GM23338 (cell line): ENCODE measurements at regions not wholly inside any gene's neighbourhood (a gene's known extent, or its start where the extent isn't known, plus 50 kb on each side); places are given as distances from the start of the nearest gene placed in this dataset.
A peak's percentile ranks its signal among the peaks of the same experiment; 100 is the strongest.

ENCODE experiments used
- ATAC-seq: fragments of 200-7000 bp; cut with Tn5 transposase; 3 replicates; pipeline ENCODE4 v1.9.1; 2020
- DNase-seq: peaks from one replicate; pipeline ENCODE4 v3.0.0-alpha.2; 2015; ENCODE audit warnings: low spot score
- H2AFZ ChIP-seq: fragments of 200-600 bp; sonication (generic); 2 replicates; pipeline ENCODE4 v1.8.0; 2016; ENCODE audit warnings: antibody characterized with exemption, mild to moderate bottlenecking, moderate library complexity
- H3F3A ChIP-seq: fragments of 200-600 bp; sonication (generic); replicated peaks from 2 replicates; pipeline ENCODE4 v1.8.0; 2017; ENCODE audit warnings: antibody characterized with exemption, mixed run types, low read depth
- H3K27ac ChIP-seq: fragments of 200-600 bp; sonication (generic); 2 replicates; pipeline ENCODE4 v1.6.1; 2016; ENCODE audit warnings: low read depth
- H3K27me3 ChIP-seq: fragments of 200-600 bp; sonication (generic); 2 replicates; pipeline ENCODE4 v1.8.0; 2016; ENCODE audit warnings: mild to moderate bottlenecking, mixed run types, moderate library complexity; ENCODE audit not compliant: insufficient read depth
- H3K36me3 ChIP-seq: fragments of 200-600 bp; sonication (generic); 2 replicates; pipeline ENCODE4 v1.8.0; 2016; ENCODE audit warnings: mild to moderate bottlenecking; ENCODE audit not compliant: insufficient read depth
- H3K4me1 ChIP-seq: fragments of 200-600 bp; sonication (generic); 2 replicates; pipeline ENCODE4 v1.8.0; 2016; ENCODE audit warnings: mild to moderate bottlenecking, moderate library complexity; ENCODE audit not compliant: insufficient read depth
- H3K4me2 ChIP-seq: fragments of 200-600 bp; sonication (generic); 2 replicates; pipeline ENCODE4 v1.7.1; 2017; ENCODE audit warnings: mixed run types
- H3K4me3 ChIP-seq: fragments of 200-600 bp; sonication (generic); 2 replicates; pipeline ENCODE4 v1.6.1; 2016; ENCODE audit warnings: mixed run types
- H3K79me2 ChIP-seq: fragments of 200-600 bp; sonication (generic); replicated peaks from 2 replicates; pipeline ENCODE4 v1.8.0; 2017; ENCODE audit warnings: mild to moderate bottlenecking; ENCODE audit not compliant: insufficient read depth
- H3K9me2 ChIP-seq: fragments of 200-600 bp; sonication (generic); 2 replicates; pipeline ENCODE4 v1.8.0; 2017; ENCODE audit not compliant: insufficient read depth
- H4K20me1 ChIP-seq: fragments of 200-600 bp; sonication (generic); replicated peaks from 2 replicates; pipeline ENCODE4 v1.8.0; 2017; ENCODE audit warnings: mild to moderate bottlenecking; ENCODE audit not compliant: insufficient read depth
- H3K27ac Mint-ChIP-seq: 2 replicates; pipeline ENCODE4 v1.8.0; 2020; ENCODE audit warnings: inconsistent platforms, mild to moderate bottlenecking, moderate library complexity, mixed read lengths
- H3K27me3 Mint-ChIP-seq: 3 replicates; pipeline ENCODE4 v1.8.0; 2022; ENCODE audit warnings: low read depth, mild to moderate bottlenecking, moderate library complexity, mixed read lengths, inconsistent platforms; ENCODE audit not compliant: insufficient read depth, poor library complexity
- H3K36me3 Mint-ChIP-seq: 3 replicates; pipeline ENCODE4 v1.8.0; 2021; ENCODE audit warnings: low read depth, mild to moderate bottlenecking, inconsistent platforms, moderate library complexity, mixed read lengths
- H3K4me1 Mint-ChIP-seq: 3 replicates; pipeline ENCODE4 v1.8.0; 2020; ENCODE audit warnings: mild to moderate bottlenecking, inconsistent platforms, mixed read lengths
- H3K4me3 Mint-ChIP-seq: 3 replicates; pipeline ENCODE4 v1.8.0; 2021; ENCODE audit warnings: moderate library complexity, mild to moderate bottlenecking, inconsistent platforms, mixed read lengths
- H3K9me3 Mint-ChIP-seq: 3 replicates; pipeline ENCODE4 v1.8.0; 2020; ENCODE audit warnings: moderate library complexity, mild to moderate bottlenecking, inconsistent platforms, mixed read lengths
- CREB1 ChIP-seq: fragments of 250-450 bp; sonication (Bioruptor Pico); IDR thresholded peaks from 2 replicates; pipeline ENCODE4 v1.5.0; 2020; ENCODE audit warnings: low read depth, mild to moderate bottlenecking, moderate library complexity
- CTCF ChIP-seq, 2 experiments: fragments of 200-600 bp in 1 of 2; sonication (generic) in 1 of 2; conservative IDR thresholded peaks; 2 replicates each; pipeline versions ENCODE4 v1.5.1 to v1.6.1; 2016 to 2017; ENCODE audit warnings: antibody characterized with exemption in 2 of 2, low read depth in 2 of 2, mild to moderate bottlenecking in 2 of 2, moderate library complexity in 1 of 2
- ETS1 ChIP-seq: IDR thresholded peaks from 2 replicates; pipeline ENCODE4 v1.6.1; 2016; ENCODE audit warnings: antibody characterized with exemption
- EZH2 ChIP-seq: fragments of 200-600 bp; sonication (generic); IDR thresholded peaks from one replicate; pipeline ENCODE4 v1.8.0; 2017; ENCODE audit warnings: antibody characterized with exemption, mild to moderate bottlenecking, low read depth; ENCODE audit not compliant: unreplicated experiment
- EZH2phosphoT487 ChIP-seq: fragments of 200-600 bp; sonication (generic); IDR thresholded peaks from one replicate; pipeline ENCODE4 v1.8.1; 2018; ENCODE audit warnings: antibody characterized with exemption; ENCODE audit not compliant: unreplicated experiment
- JUNB ChIP-seq: IDR thresholded peaks from one replicate; pipeline ENCODE4 v1.6.1; 2016; ENCODE audit warnings: antibody characterized with exemption; ENCODE audit not compliant: unreplicated experiment
- NANOG ChIP-seq: IDR thresholded peaks from 2 replicates; pipeline ENCODE4 v1.6.1; 2016; ENCODE audit warnings: antibody characterized with exemption, borderline replicate concordance
- POLR2AphosphoS5 ChIP-seq: IDR thresholded peaks from 2 replicates; pipeline ENCODE4 v1.6.1; 2016; ENCODE audit warnings: antibody characterized with exemption, low read depth
- REST ChIP-seq: IDR thresholded peaks from one replicate; pipeline ENCODE4 v1.6.1; 2018; ENCODE audit warnings: antibody characterized with exemption; ENCODE audit not compliant: unreplicated experiment
- STAT1 ChIP-seq: IDR thresholded peaks from one replicate; pipeline ENCODE4 v1.6.1; 2016; ENCODE audit warnings: antibody characterized with exemption; ENCODE audit not compliant: unreplicated experiment
- ZNF114 ChIP-seq: fragments of 250-450 bp; sonication (Bioruptor Pico); IDR thresholded peaks from 2 replicates; pipeline ENCODE4 v1.5.0; 2020; ENCODE audit warnings: mild to moderate bottlenecking, moderate library complexity
- ZNF331 ChIP-seq: fragments of 250-450 bp; sonication (Bioruptor Pico); IDR thresholded peaks from 2 replicates; pipeline ENCODE4 v1.5.0; 2020; ENCODE audit warnings: low read depth, mild to moderate bottlenecking, moderate library complexity
- TF ChIP-seq, protein P1 (sequence below): fragments of 250-450 bp; sonication (Bioruptor Pico); IDR thresholded peaks from 2 replicates; pipeline ENCODE4 v1.5.0; 2020; ENCODE audit warnings: mild to moderate bottlenecking, moderate library complexity

DNA sequence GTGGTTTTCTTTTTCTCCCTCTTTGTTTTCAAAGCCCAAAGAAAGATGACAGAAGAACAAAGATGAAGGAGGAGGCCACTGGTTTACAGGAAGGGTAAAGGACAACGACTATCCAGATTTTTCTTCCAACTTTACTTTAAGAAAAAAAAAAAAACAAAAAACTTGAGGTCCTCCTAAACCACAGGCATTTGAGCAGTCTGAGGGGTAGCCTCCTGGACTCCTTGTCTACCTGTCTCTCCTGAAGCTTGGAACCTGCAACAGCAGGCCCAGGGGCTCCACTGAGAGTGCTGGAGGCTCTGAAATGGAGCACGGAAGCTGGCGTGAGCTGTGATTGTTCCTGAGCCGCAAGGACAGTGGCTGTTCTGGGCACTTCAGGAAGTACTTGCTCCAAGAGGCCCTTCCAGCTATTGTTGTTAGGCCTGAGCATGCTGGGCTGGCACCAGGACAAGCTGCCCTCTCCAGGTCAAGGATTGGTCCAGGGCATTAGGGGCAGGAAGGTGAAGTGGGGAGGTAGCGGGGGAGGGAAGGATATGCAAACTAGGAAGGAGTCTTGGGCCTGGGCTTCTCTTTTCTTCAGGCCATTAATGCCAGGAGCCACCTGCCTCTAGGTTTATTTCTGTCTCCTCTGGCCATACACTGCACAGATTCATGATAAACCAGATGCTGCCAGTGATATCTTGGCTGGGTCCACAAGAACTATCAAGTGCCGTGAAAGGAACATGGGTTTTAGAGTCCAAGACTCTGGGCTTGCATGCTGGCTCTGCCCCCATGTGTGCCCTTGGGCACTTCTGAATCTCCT, 147.3 kb downstream of the CCDC34 start:
- Histone ChIP-seq H3K27me3 (no peaks in the 10 kb centered on the region), H2AFZ (no peak overlapping the region), H3F3A (no peaks in the 10 kb centered on the region), H3K79me2 (no peaks in the 10 kb centered on the region), H3K9me2 (no peaks in the 10 kb centered on the region), H3K36me3 (no peaks in the 10 kb centered on the region), H3K4me2 (0 out of 2 replicates have a peak overlapping the region, but pooled peaks have one; percentile 14), H3K4me1 (peaks cover 26% of the 10 kb centered on the region), H3K27ac (no peak overlapping the region), H3K4me3 (no peak overlapping the region), H4K20me1 (no peaks in the 10 kb centered on the region)
- Mint-ChIP-seq H3K27me3 (peaks cover 8% of the 10 kb centered on the region), H3K36me3 (peaks cover 11% of the 10 kb centered on the region; the same call in 2 of the 3 replicates), H3K9me3 (peaks cover 4% of the 10 kb centered on the region; the same call in 1 of the 3 replicates), H3K4me1 (peaks cover 32% of the 10 kb centered on the region), H3K27ac (no peak overlapping the region), H3K4me3 (no peak overlapping the region)
- ATAC-seq (peak; percentile 45; the same call in 2 of the 3 replicates), DNase-seq (no peak)
- TF ChIP-seq NANOG = no peak
- no peak for TF ChIP-seq ZNF331 (CRISPR knock-in tag)
- no peak for TF ChIP-seq REST
- TF ChIP-seq JUNB = no peak
- no peak for TF ChIP-seq CREB1 (CRISPR knock-in tag)
- no peak for TF ChIP-seq EZH2phosphoT487
- no peak for TF ChIP-seq CTCF (conservative IDR thresholded peaks at IDR 0.05; ENCODE audit: low read depth in 2 of 2)
- no peak for TF ChIP-seq STAT1
- TF ChIP-seq, protein P1, sequence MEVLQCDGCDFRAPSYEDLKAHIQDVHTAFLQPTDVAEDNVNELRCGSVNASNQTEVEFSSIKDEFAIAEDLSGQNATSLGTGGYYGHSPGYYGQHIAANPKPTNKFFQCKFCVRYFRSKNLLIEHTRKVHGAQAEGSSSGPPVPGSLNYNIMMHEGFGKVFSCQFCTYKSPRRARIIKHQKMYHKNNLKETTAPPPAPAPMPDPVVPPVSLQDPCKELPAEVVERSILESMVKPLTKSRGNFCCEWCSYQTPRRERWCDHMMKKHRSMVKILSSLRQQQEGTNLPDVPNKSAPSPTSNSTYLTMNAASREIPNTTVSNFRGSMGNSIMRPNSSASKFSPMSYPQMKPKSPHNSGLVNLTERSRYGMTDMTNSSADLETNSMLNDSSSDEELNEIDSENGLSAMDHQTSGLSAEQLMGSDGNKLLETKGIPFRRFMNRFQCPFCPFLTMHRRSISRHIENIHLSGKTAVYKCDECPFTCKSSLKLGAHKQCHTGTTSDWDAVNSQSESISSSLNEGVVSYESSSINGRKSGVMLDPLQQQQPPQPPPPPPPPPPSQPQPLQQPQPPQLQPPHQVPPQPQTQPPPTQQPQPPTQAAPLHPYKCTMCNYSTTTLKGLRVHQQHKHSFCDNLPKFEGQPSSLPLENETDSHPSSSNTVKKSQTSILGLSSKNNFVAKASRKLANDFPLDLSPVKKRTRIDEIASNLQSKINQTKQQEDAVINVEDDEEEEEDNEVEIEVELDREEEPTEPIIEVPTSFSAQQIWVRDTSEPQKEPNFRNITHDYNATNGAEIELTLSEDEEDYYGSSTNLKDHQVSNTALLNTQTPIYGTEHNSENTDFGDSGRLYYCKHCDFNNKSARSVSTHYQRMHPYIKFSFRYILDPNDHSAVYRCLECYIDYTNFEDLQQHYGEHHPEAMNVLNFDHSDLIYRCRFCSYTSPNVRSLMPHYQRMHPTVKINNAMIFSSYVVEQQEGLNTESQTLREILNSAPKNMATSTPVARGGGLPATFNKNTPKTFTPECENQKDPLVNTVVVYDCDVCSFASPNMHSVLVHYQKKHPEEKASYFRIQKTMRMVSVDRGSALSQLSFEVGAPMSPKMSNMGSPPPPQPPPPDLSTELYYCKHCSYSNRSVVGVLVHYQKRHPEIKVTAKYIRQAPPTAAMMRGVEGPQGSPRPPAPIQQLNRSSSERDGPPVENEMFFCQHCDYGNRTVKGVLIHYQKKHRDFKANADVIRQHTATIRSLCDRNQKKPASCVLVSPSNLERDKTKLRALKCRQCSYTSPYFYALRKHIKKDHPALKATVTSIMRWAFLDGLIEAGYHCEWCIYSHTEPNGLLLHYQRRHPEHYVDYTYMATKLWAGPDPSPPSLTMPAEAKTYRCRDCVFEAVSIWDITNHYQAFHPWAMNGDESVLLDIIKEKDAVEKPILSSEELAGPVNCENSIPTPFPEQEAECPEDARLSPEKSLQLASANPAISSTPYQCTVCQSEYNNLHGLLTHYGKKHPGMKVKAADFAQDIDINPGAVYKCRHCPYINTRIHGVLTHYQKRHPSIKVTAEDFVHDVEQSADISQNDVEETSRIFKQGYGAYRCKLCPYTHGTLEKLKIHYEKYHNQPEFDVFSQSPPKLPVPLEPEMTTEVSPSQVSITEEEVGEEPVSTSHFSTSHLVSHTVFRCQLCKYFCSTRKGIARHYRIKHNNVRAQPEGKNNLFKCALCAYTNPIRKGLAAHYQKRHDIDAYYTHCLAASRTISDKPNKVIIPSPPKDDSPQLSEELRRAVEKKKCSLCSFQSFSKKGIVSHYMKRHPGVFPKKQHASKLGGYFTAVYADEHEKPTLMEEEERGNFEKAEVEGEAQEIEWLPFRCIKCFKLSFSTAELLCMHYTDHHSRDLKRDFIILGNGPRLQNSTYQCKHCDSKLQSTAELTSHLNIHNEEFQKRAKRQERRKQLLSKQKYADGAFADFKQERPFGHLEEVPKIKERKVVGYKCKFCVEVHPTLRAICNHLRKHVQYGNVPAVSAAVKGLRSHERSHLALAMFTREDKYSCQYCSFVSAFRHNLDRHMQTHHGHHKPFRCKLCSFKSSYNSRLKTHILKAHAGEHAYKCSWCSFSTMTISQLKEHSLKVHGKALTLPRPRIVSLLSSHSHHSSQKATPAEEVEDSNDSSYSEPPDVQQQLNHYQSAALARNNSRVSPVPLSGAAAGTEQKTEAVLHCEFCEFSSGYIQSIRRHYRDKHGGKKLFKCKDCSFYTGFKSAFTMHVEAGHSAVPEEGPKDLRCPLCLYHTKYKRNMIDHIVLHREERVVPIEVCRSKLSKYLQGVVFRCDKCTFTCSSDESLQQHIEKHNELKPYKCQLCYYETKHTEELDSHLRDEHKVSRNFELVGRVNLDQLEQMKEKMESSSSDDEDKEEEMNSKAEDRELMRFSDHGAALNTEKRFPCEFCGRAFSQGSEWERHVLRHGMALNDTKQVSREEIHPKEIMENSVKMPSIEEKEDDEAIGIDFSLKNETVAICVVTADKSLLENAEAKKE (CRISPR knock-in tag) = no peak
- TF ChIP-seq ETS1 = no peak
- no peak for TF ChIP-seq POLR2AphosphoS5
- no peak for TF ChIP-seq EZH2
- no peak for TF ChIP-seq ZNF114 (CRISPR knock-in tag)
